ENCODE measurements at regions not wholly inside any gene's neighbourhood (a gene's known extent, or its start where the extent isn't known, plus 50 kb on each side); places are given as distances from the start of the nearest gene placed in this dataset.

- Histone ChIP-seq H3K36me3 (ENCODE audit: control insufficient read depth, insufficient read depth, low read length) (no peaks in the 10 kb centered on the region), H3K4me3 (ENCODE audit: low read length) (no peak overlapping the region), H3K4me1 (ENCODE audit: control insufficient read depth, insufficient read depth, low read length) (no peaks in the 10 kb centered on the region), H3K27me3 (ENCODE audit: control insufficient read depth, insufficient read depth, low read length) (no peaks in the 10 kb centered on the region), H3K9ac (ENCODE audit: low read length) (no peak overlapping the region), H3K27ac (ENCODE audit: low read depth, low read length) (no peak overlapping the region)
Measured at GRCh38 chr3:40653001-40653400, 128.2 kb downstream of the ZNF621 start.

- H3K4me1 ChIP-seq (ENCODE audit: control insufficient read depth, insufficient read depth, low read length): no peaks in the 10 kb centered on the region
- no peak overlapping the region for H3K4me3 ChIP-seq (ENCODE audit: low read length)
Measured at GRCh38 chr3:40653878-40654277, 129.1 kb downstream of the ZNF621 start.

GRCh38 chr3:40655551-40655950 lies 130.8 kb downstream of the ZNF621 start:
- Histone ChIP-seq H3K27ac (ENCODE audit: low read depth, low read length) (no peak overlapping the region), H3K4me1 (ENCODE audit: control insufficient read depth, insufficient read depth, low read length) (no peaks in the 10 kb centered on the region), H3K27me3 (ENCODE audit: control insufficient read depth, insufficient read depth, low read length) (no peaks in the 10 kb centered on the region), H3K4me3 (ENCODE audit: low read length) (no peak overlapping the region), H3K36me3 (ENCODE audit: control insufficient read depth, insufficient read depth, low read length) (no peaks in the 10 kb centered on the region), H3K9ac (ENCODE audit: low read length) (no peak overlapping the region)

More at GRCh38 chr3:40653878-40654277, 129.1 kb downstream of the ZNF621 start:
- H3K9ac ChIP-seq (ENCODE audit: low read length): no peak overlapping the region
- H3K27me3 ChIP-seq (ENCODE audit: control insufficient read depth, insufficient read depth, low read length): no peaks in the 10 kb centered on the region
- H3K27ac ChIP-seq (ENCODE audit: low read depth, low read length): no peak overlapping the region
- H3K36me3 ChIP-seq (ENCODE audit: control insufficient read depth, insufficient read depth, low read length): no peaks in the 10 kb centered on the region

GRCh38 chr3:40657623-40658022 lies 132.9 kb downstream of the ZNF621 start:
- H3K27me3 ChIP-seq (ENCODE audit: control insufficient read depth, insufficient read depth, low read length): no peaks in the 10 kb centered on the region
- no peak overlapping the region for H3K9ac ChIP-seq (ENCODE audit: low read length)
- no peaks in the 10 kb centered on the region for H3K4me1 ChIP-seq (ENCODE audit: control insufficient read depth, insufficient read depth, low read length)
- H3K36me3 ChIP-seq (ENCODE audit: control insufficient read depth, insufficient read depth, low read length): no peaks in the 10 kb centered on the region
- no peak overlapping the region for H3K4me3 ChIP-seq (ENCODE audit: low read length)
- H3K27ac ChIP-seq (ENCODE audit: low read depth, low read length): no peak overlapping the region

- no peaks in the 10 kb centered on the region for H3K27me3 ChIP-seq (ENCODE audit: control insufficient read depth, insufficient read depth, low read length)
- H3K4me1 ChIP-seq (ENCODE audit: control insufficient read depth, insufficient read depth, low read length): no peaks in the 10 kb centered on the region
- H3K9ac ChIP-seq (ENCODE audit: low read length): no peak overlapping the region
- no peak overlapping the region for H3K27ac ChIP-seq (ENCODE audit: low read depth, low read length)
- no peaks in the 10 kb centered on the region for H3K36me3 ChIP-seq (ENCODE audit: control insufficient read depth, insufficient read depth, low read length)
- H3K4me3 ChIP-seq (ENCODE audit: low read length): no peak overlapping the region
Measured at GRCh38 chr3:40658305-40658704, 133.5 kb downstream of the ZNF621 start.

- H3K27me3 ChIP-seq (ENCODE audit: control insufficient read depth, insufficient read depth, low read length): no peaks in the 10 kb centered on the region
- no peak overlapping the region for H3K9ac ChIP-seq (ENCODE audit: low read length)
- no peak overlapping the region for H3K4me3 ChIP-seq (ENCODE audit: low read length)
- no peaks in the 10 kb centered on the region for H3K4me1 ChIP-seq (ENCODE audit: control insufficient read depth, insufficient read depth, low read length)
- no peaks in the 10 kb centered on the region for H3K36me3 ChIP-seq (ENCODE audit: control insufficient read depth, insufficient read depth, low read length)
- no peak overlapping the region for H3K27ac ChIP-seq (ENCODE audit: low read depth, low read length)
Measured at GRCh38 chr3:40660554-40660953, 135.8 kb downstream of the ZNF621 start.

- no peaks in the 10 kb centered on the region for H3K27me3 ChIP-seq (ENCODE audit: control insufficient read depth, insufficient read depth, low read length)
- H3K27ac ChIP-seq (ENCODE audit: low read depth, low read length): no peak overlapping the region
- no peaks in the 10 kb centered on the region for H3K4me1 ChIP-seq (ENCODE audit: control insufficient read depth, insufficient read depth, low read length)
- H3K4me3 ChIP-seq (ENCODE audit: low read length): no peak overlapping the region
- H3K9ac ChIP-seq (ENCODE audit: low read length): no peak overlapping the region
- H3K36me3 ChIP-seq (ENCODE audit: control insufficient read depth, insufficient read depth, low read length): no peaks in the 10 kb centered on the region
Measured at GRCh38 chr3:40661284-40661683, 136.5 kb downstream of the ZNF621 start.

- Histone ChIP-seq H3K4me1 (ENCODE audit: control insufficient read depth, insufficient read depth, low read length) (no peaks in the 10 kb centered on the region), H3K27me3 (ENCODE audit: control insufficient read depth, insufficient read depth, low read length) (no peaks in the 10 kb centered on the region), H3K27ac (ENCODE audit: low read depth, low read length) (no peak overlapping the region), H3K36me3 (ENCODE audit: control insufficient read depth, insufficient read depth, low read length) (no peaks in the 10 kb centered on the region), H3K4me3 (ENCODE audit: low read length) (no peak overlapping the region), H3K9ac (ENCODE audit: low read length) (no peak overlapping the region)
Measured at GRCh38 chr3:40663280-40663679, 138.5 kb downstream of the ZNF621 start.

- Histone ChIP-seq H3K4me1 (ENCODE audit: control insufficient read depth, insufficient read depth, low read length) (no peaks in the 10 kb centered on the region), H3K27me3 (ENCODE audit: control insufficient read depth, insufficient read depth, low read length) (no peaks in the 10 kb centered on the region), H3K27ac (ENCODE audit: low read depth, low read length) (no peak overlapping the region), H3K9ac (ENCODE audit: low read length) (no peak overlapping the region), H3K36me3 (ENCODE audit: control insufficient read depth, insufficient read depth, low read length) (no peaks in the 10 kb centered on the region), H3K4me3 (ENCODE audit: low read length) (no peak overlapping the region)
Measured at GRCh38 chr3:40669176-40669575, 144.4 kb downstream of the ZNF621 start.

- H3K9ac ChIP-seq (ENCODE audit: low read length): no peak overlapping the region
- no peaks in the 10 kb centered on the region for H3K36me3 ChIP-seq (ENCODE audit: control insufficient read depth, insufficient read depth, low read length)
- no peaks in the 10 kb centered on the region for H3K27me3 ChIP-seq (ENCODE audit: control insufficient read depth, insufficient read depth, low read length)
Measured at GRCh38 chr3:40672861-40673260, 148.1 kb downstream of the ZNF621 start.

GRCh38 chr3:40677321-40677720 lies 152.6 kb downstream of the ZNF621 start:
- no peaks in the 10 kb centered on the region for H3K36me3 ChIP-seq (ENCODE audit: control insufficient read depth, insufficient read depth, low read length)
- H3K4me3 ChIP-seq (ENCODE audit: low read length): no peak overlapping the region
- no peaks in the 10 kb centered on the region for H3K4me1 ChIP-seq (ENCODE audit: control insufficient read depth, insufficient read depth, low read length)
- H3K27me3 ChIP-seq (ENCODE audit: control insufficient read depth, insufficient read depth, low read length): no peaks in the 10 kb centered on the region
- H3K27ac ChIP-seq (ENCODE audit: low read depth, low read length): no peak overlapping the region
- no peak overlapping the region for H3K9ac ChIP-seq (ENCODE audit: low read length)

More at GRCh38 chr3:40672861-40673260, 148.1 kb downstream of the ZNF621 start:
- Histone ChIP-seq H3K4me1 (ENCODE audit: control insufficient read depth, insufficient read depth, low read length) (no peaks in the 10 kb centered on the region), H3K27ac (ENCODE audit: low read depth, low read length) (no peak overlapping the region), H3K4me3 (ENCODE audit: low read length) (no peak overlapping the region)

- Histone ChIP-seq H3K9ac (ENCODE audit: low read length) (no peak overlapping the region), H3K4me3 (ENCODE audit: low read length) (no peak overlapping the region), H3K27me3 (ENCODE audit: control insufficient read depth, insufficient read depth, low read length) (no peaks in the 10 kb centered on the region), H3K36me3 (ENCODE audit: control insufficient read depth, insufficient read depth, low read length) (no peaks in the 10 kb centered on the region), H3K4me1 (ENCODE audit: control insufficient read depth, insufficient read depth, low read length) (no peaks in the 10 kb centered on the region), H3K27ac (ENCODE audit: low read depth, low read length) (no peak overlapping the region)
Measured at GRCh38 chr3:40677749-40678148, 153.0 kb downstream of the ZNF621 start.

GRCh38 chr3:40679290-40679689 lies 154.5 kb downstream of the ZNF621 start:
- Histone ChIP-seq H3K27me3 (ENCODE audit: control insufficient read depth, insufficient read depth, low read length) (no peaks in the 10 kb centered on the region), H3K36me3 (ENCODE audit: control insufficient read depth, insufficient read depth, low read length) (no peaks in the 10 kb centered on the region), H3K4me3 (ENCODE audit: low read length) (no peak overlapping the region), H3K9ac (ENCODE audit: low read length) (no peak overlapping the region), H3K27ac (ENCODE audit: low read depth, low read length) (no peak overlapping the region), H3K4me1 (ENCODE audit: control insufficient read depth, insufficient read depth, low read length) (no peaks in the 10 kb centered on the region)
